Right renal cortex interstitium (tissue), 3 donors: ENCODE measurements at regions not wholly inside any gene's neighbourhood (a gene's known extent, or its start where the extent isn't known, plus 50 kb on each side); places are given as distances from the start of the nearest gene placed in this dataset.

Source experiments
- DNase-seq, 3 donors: peaks; one replicate each; pipeline ENCODE4 v3.0.0-alpha.2; 2013; ENCODE audit warnings: low read depth in 3 of 3, low spot score in 2 of 3

- no peak for DNase-seq
Observed at GRCh38 chr2:7281231-7282201, 364.3 kb downstream of the RNF144A start.

GRCh38 chr2:7286120-7286519, 368.9 kb downstream of the RNF144A start:
- no peak for DNase-seq

- DNase-seq, result no peak
Observed at GRCh38 chr2:7288484-7288883, 371.3 kb downstream of the RNF144A start.

- no peak for DNase-seq
Observed at GRCh38 chr2:7289697-7290096, 372.5 kb downstream of the RNF144A start.

- no peak for DNase-seq
Observed at GRCh38 chr2:7292154-7292691, 375.0 kb downstream of the RNF144A start.

- DNase-seq, result no peak
Observed at GRCh38 chr2:7309582-7309981, 392.4 kb downstream of the RNF144A start.

GRCh38 chr2:7324706-7325105, 407.5 kb downstream of the RNF144A start:
- DNase-seq, result no peak

- no peak for DNase-seq
Observed at GRCh38 chr2:7325186-7325585, 408.0 kb downstream of the RNF144A start.

GRCh38 chr2:7329465-7329864, 412.3 kb downstream of the RNF144A start:
- no peak for DNase-seq

- no peak for DNase-seq
Observed at GRCh38 chr2:7333189-7333765, 416.1 kb downstream of the RNF144A start.

- no peak for DNase-seq
Observed at GRCh38 chr2:7333960-7334493, 416.8 kb downstream of the RNF144A start.

GRCh38 chr2:7338961-7339360, 421.7 kb downstream of the RNF144A start:
- DNase-seq, result no peak

- DNase-seq, result no peak
Observed at GRCh38 chr2:7346336-7346735, 429.1 kb downstream of the RNF144A start.

- no peak for DNase-seq
Observed at GRCh38 chr2:7348761-7349160, 431.5 kb downstream of the RNF144A start.

- DNase-seq, result no peak
Observed at GRCh38 chr2:7352191-7352590, 435.0 kb downstream of the RNF144A start.

- DNase-seq, result no peak
Observed at GRCh38 chr2:7353571-7353970, 436.4 kb downstream of the RNF144A start.

- DNase-seq, result no peak
Observed at GRCh38 chr2:7355781-7356180, 438.6 kb downstream of the RNF144A start.

- DNase-seq, result no peak
Observed at GRCh38 chr2:7356909-7357584, 439.8 kb downstream of the RNF144A start.

GRCh38 chr2:7357993-7358392, 440.8 kb downstream of the RNF144A start:
- DNase-seq, result no peak

- DNase-seq, result no peak
Observed at GRCh38 chr2:7358865-7359447, 441.7 kb downstream of the RNF144A start.

GRCh38 chr2:7363906-7364305, 446.7 kb downstream of the RNF144A start:
- no peak for DNase-seq
